ENCODE measurements at regions not wholly inside any gene's neighbourhood (a gene's known extent, or its start where the extent isn't known, plus 50 kb on each side); places are given as distances from the start of the nearest gene placed in this dataset.
"Not testable (repeated sequence)": the region's sequence is repeated elsewhere in the genome, so short reads cannot be mapped to it uniquely, and the experiment has no call there.

GRCh38 chr3:86794361-86795065 lies 196.4 kb downstream of the VGLL3 start:
- no peak for DNase-seq (ENCODE audit: low spot score)

GRCh38 chr3:86793786-86794185 lies 197.2 kb downstream of the VGLL3 start:
- no peak for DNase-seq (ENCODE audit: low spot score)

- no peak for DNase-seq (ENCODE audit: low spot score)
Measured at GRCh38 chr3:86792316-86792715, 198.6 kb downstream of the VGLL3 start.

GRCh38 chr3:86790884-86791549 lies 199.9 kb downstream of the VGLL3 start:
- DNase-seq (ENCODE audit: low spot score), result no peak

- no peak for DNase-seq (ENCODE audit: low spot score)
Measured at GRCh38 chr3:86788371-86788770, 202.6 kb downstream of the VGLL3 start.

- DNase-seq (ENCODE audit: low spot score), result no peak
Measured at GRCh38 chr3:86787091-86787490, 203.9 kb downstream of the VGLL3 start.

- no peak for DNase-seq (ENCODE audit: low spot score)
Measured at GRCh38 chr3:86785386-86785785, 205.6 kb downstream of the VGLL3 start.

GRCh38 chr3:86782866-86783265 lies 208.1 kb downstream of the VGLL3 start:
- DNase-seq (ENCODE audit: low spot score), result no peak

GRCh38 chr3:86782286-86782685 lies 208.7 kb downstream of the VGLL3 start:
- no peak for DNase-seq (ENCODE audit: low spot score)

- DNase-seq (ENCODE audit: low spot score), result no peak
Measured at GRCh38 chr3:86774082-86774691, 216.8 kb downstream of the VGLL3 start.

GRCh38 chr3:86772699-86773098 lies 218.2 kb downstream of the VGLL3 start:
- DNase-seq (ENCODE audit: low spot score), result no peak

- DNase-seq (ENCODE audit: low spot score), result no peak
Measured at GRCh38 chr3:86771741-86772512, 219.0 kb downstream of the VGLL3 start.

- no peak for DNase-seq (ENCODE audit: low spot score)
Measured at GRCh38 chr3:86766331-86766730, 224.6 kb downstream of the VGLL3 start.

- not testable (repeated sequence) for DNase-seq (ENCODE audit: low spot score)
Measured at GRCh38 chr3:86757322-86758179, 233.4 kb downstream of the VGLL3 start.

GRCh38 chr3:86748015-86748414 lies 242.9 kb downstream of the VGLL3 start:
- DNase-seq (ENCODE audit: low spot score), result no peak

- no peak for DNase-seq (ENCODE audit: low spot score)
Measured at GRCh38 chr3:86744051-86744450, 246.9 kb downstream of the VGLL3 start.

- no peak for DNase-seq (ENCODE audit: low spot score)
Measured at GRCh38 chr3:86743233-86743632, 247.7 kb downstream of the VGLL3 start.

- no peak for DNase-seq (ENCODE audit: low spot score)
Measured at GRCh38 chr3:86740751-86741150, 250.2 kb downstream of the VGLL3 start.

- no peak for DNase-seq (ENCODE audit: low spot score)
Measured at GRCh38 chr3:86739244-86739643, 251.7 kb downstream of the VGLL3 start.

- no peak for DNase-seq (ENCODE audit: low spot score)
Measured at GRCh38 chr3:86738684-86739083, 252.3 kb downstream of the VGLL3 start.

- no peak for DNase-seq (ENCODE audit: low spot score)
Measured at GRCh38 chr3:86737517-86737916, 253.4 kb downstream of the VGLL3 start.

- DNase-seq (ENCODE audit: low spot score), result no peak
Measured at GRCh38 chr3:86733257-86733656, 257.7 kb downstream of the VGLL3 start.
